ENCODE measurements at regions not wholly inside any gene's neighbourhood (a gene's known extent, or its start where the extent isn't known, plus 50 kb on each side); places are given as distances from the start of the nearest gene placed in this dataset.

DNA sequence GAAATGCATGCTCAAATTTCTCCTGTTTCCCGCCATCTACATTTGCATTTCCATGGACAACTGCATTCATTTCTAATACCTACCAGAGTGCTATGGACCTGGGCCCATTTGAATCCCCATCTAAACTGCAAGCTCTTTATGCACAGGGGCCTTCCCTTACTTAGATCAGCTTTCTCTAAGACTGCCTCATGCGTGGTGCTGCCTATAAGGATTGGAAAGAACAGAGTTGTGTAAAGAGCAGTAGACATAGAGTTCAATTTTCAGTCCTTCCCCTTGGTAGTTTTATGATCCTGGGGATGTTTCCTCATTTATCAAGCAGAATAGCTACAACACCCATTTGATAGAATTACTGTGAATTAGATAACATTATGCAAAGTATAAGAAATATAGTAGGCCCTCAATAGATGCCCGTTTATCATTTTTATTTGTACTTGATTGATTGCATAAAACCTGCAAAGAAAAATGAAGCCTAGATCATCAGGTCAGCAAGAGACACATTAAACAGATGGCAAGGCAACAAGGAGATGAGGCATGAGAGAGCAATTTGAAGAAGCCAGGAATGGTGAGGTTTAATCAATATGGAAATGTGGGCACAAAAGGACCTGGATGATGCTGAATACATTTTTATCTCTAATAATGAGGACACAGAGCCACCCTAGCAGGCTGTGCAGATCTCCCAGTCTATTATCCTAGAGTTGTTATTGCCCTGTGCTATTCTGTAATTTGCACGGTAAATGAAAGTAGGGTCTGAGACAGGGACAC lies 359.7 kb downstream of the FAM181B start:
- no peak for DNase-seq (ENCODE audit: low spot score)

DNA sequence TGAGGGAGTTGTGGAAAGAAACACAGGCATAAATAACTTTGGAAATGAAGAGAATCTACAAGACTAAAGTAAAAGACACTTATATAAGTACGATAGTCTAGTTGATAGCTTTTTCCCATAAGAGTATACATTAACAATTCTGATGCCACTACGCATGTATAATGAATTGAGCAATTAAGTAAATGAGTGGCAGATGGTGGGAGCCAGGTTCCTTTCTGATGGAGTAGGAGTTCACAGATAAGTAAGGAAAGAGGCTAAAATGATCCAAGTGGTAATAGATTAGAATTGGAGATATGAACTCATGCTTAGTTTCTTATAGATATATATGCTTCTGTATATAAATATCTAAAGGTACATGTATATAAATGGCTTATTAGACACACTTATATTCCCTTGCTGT lies 368.3 kb downstream of the FAM181B start:
- no peak for DNase-seq (ENCODE audit: low spot score)

DNA sequence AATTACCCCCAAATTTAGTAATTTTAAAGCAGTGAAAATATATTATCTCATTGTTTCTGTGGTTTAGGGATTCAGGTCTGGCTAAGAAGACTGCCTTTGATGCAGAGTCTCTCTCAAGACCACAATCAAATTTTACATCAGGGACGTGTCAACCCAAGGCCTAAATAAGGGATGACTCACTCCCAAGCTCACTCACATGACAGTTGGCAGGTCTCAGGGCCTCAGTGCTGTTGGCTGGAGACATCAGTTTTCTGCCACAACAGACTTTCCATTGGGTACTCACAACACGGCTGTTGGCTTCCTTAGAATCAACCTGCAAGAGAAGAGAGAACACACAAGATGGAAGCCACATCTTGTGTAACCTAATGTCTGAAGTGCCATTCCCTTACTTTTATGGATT lies 377.3 kb downstream of the FAM181B start:
- DNase-seq (ENCODE audit: low spot score): no peak

DNA sequence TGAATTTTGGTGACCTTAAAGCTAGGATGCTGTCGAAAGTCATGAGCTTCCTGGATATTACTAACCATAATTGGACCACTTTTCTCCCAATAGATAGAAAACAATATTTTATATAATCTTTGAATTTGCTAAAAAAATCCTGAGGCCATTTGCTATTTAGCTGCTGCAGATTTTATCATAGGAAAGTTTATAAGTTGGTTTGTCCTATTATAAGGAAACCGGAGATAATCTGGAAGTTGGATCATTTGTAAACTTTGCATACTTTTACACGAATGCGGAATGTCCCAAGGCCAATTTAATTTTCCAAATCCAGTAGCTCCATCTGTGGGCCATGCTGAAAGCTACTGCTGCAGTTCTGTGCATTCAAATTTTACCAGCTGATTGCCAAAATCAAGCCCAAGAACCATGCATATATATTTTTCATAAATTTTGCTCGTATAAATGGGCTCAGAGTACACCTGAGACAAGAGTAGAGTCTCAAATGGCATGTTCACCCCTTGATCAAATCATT lies 378.3 kb downstream of the FAM181B start:
- no peak for DNase-seq (ENCODE audit: low spot score)

- DNase-seq (ENCODE audit: low spot score): no peak
Observed at GRCh38 chr11:82326853-82327252, 406.8 kb downstream of the FAM181B start.

DNA sequence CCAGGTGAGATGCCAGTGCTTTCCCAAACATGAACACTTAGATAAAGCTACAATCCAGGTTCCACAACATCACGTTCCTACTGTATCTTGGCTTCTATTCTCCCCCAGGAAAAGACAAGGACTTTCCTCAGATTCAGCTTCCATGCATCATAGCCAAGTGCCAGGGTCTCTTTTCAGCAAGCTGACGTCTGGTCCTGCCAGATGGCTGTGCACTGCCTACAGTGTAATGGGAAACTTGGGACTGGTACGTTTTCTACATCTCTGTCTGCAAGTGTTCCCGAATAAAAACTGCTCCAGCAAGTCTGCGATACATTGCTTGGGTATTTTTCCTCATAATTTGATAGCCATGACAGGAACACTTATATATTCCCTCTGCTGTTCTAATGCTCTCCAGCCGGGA lies 412.5 kb downstream of the FAM181B start:
- DNase-seq (ENCODE audit: low spot score): no peak

- no peak for DNase-seq (ENCODE audit: low spot score)
Observed at GRCh38 chr11:82315093-82315492, 418.6 kb downstream of the FAM181B start.

DNA sequence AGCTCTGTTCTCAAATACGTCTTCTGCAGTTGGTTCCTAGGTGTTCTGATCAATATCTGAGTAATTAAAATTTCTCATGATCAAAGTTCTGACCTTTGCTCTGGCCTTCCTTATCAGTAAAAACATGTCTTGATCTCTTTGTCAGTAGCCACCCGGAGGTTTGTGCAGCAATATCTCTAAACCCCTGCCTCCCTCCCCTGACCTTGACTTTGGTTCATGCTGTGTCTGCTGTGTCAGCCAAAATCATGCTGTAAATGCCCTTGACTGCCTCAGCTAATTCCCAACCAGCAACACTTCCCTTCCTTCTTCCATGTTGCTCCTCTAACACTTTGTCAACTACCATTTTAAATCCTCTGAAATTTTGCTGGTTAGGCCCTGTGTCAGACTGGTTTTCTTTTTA lies 424.7 kb downstream of the FAM181B start:
- no peak for DNase-seq (ENCODE audit: low spot score)

GRCh38 chr11:82305123-82305522 lies 428.5 kb downstream of the FAM181B start:
- no peak for DNase-seq (ENCODE audit: low spot score)

DNA sequence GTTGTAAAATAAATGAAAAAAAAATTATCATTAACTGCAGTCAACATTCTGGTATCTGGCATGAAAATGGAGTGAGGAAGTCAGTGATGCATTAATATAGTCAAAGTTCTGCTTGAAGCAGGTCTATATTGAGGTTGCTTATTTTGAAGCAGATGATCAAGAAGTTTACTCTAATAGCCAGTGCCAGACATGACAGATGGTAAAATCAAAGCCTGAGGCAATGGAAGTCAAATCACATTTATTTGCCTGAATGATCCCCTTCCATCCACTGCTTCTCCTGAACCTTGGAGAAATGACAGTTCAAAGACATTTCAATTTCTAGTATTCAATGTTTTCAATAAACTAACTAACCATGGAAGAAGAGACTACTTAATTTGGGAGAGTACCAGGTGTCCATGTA lies 430.0 kb downstream of the FAM181B start:
- DNase-seq (ENCODE audit: low spot score): no peak

GRCh38 chr11:82288471-82288870 lies 445.2 kb downstream of the FAM181B start:
- no peak for DNase-seq (ENCODE audit: low spot score)

GRCh38 chr11:82270870-82271269 lies 462.8 kb downstream of the FAM181B start:
- DNase-seq (ENCODE audit: low spot score): no peak

- no peak for DNase-seq (ENCODE audit: low spot score)
Observed at GRCh38 chr11:82268627-82269026, 465.0 kb downstream of the FAM181B start.

- no peak for DNase-seq (ENCODE audit: low spot score)
Observed at GRCh38 chr11:82267186-82267585, 466.5 kb downstream of the FAM181B start.

DNA sequence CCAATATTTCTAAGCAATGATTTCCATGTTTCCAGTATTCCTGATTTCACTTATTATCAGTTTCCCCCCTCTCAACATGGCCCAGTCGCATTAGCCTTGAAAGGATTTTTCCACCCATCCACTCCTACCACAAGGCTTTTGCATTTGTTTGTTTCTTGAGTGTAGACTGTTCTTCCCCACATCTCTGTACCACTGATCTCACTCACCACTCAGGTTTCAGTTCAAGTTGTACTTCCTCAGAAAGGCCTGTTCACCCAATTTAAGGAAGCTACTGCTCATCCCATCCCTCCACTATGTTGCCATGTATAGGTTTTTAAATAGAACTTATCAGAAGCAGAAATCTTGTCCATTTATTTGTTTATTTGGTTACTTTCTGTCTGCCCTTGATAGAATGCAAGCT lies 472.3 kb downstream of the FAM181B start:
- no peak for DNase-seq (ENCODE audit: low spot score)

- no peak for DNase-seq (ENCODE audit: low spot score)
Observed at GRCh38 chr11:82250047-82250446, 483.6 kb downstream of the FAM181B start.

DNA sequence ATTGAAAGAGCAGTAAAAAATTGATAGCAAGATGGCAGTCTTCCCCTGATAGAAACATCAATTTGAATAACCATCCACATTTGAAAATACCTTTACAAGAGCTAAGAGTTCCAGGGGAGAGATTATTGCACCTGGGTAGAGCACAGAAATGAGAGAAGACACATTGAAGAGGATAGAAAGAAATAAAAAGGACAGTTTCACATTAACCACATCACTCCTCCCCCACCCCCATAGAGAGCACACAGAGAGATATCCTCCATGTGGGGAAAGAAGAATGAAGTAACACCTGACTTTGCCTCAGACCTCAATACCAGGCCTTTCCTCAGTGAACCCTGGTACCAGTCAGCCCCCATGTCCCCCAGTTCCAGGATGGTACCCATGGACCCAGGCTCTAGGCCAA lies 486.7 kb downstream of the FAM181B start:
- no peak for DNase-seq (ENCODE audit: low spot score)

DNA sequence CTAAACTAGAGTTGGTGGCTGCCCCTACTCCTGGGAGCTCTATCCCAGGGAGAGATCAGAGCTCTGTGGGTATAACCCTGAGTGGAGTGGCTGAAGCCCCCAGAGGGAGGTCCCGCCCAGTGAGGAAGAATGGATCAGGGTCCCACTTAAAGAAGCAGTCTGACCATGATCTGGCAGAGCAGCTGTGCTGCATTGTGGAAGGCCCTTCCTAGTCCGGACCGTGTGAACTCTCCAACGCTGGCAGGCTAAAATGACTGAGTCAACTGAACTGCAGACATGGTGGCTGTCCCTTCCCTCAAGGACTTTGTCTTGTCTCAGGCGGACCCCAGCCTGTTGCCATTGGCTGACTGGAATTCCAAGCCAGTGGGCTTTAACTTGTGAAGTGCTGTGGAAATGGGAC lies 494.2 kb downstream of the FAM181B start:
- no peak for DNase-seq (ENCODE audit: low spot score)

DNA sequence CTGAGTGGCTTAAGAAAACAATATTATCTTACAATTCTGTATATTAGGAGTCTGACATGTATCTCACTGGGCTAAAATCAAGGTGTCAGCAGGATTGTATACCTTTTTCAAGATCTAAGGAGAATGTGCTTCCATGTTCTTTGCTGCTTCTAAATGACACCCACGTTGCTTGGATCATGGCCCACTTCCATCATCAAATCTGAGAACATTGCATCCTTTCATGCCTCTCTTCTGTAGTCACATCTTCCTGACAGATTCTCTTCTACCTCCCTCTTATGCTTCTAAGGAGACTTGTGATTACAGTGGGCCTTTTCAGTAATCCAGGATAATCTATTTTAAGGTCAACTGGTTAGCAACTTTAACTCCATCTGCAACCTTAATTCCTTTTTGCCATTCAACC lies 499.4 kb downstream of the FAM181B start:
- no peak for DNase-seq (ENCODE audit: low spot score)

GRCh38 chr11:82233201-82233600 lies 500.5 kb downstream of the FAM181B start:
- DNase-seq (ENCODE audit: low spot score): no peak

- DNase-seq (ENCODE audit: low spot score): no peak
Observed at GRCh38 chr11:82229341-82229740, 504.3 kb downstream of the FAM181B start.

GRCh38 chr11:82225930-82226329 lies 507.7 kb downstream of the FAM181B start:
- DNase-seq (ENCODE audit: low spot score): no peak

- DNase-seq (ENCODE audit: low spot score): no peak
Observed at GRCh38 chr11:82225502-82225901, 508.2 kb downstream of the FAM181B start.

- DNase-seq (ENCODE audit: low spot score): no peak
Observed at GRCh38 chr11:82216927-82217570, 516.6 kb downstream of the FAM181B start.
